GM12865 (cell line): ENCODE measurements at regions not wholly inside any gene's neighbourhood (a gene's known extent, or its start where the extent isn't known, plus 50 kb on each side); places are given as distances from the start of the nearest gene placed in this dataset.

ENCODE experiments used
- DNase-seq: peaks from one replicate; pipeline ENCODE4 v3.0.0; 2010; ENCODE audit warnings: low read depth
- H3K4me3 ChIP-seq: 2 replicates; pipeline ENCODE4 v1.5.1; 2011; ENCODE audit warnings: mild to moderate bottlenecking, low read depth, low read length, control low read depth
- CTCF ChIP-seq: IDR thresholded peaks from 2 replicates; pipeline ENCODE4 v1.5.1; 2011; ENCODE audit warnings: low read length, control low read depth, low read depth, inconsistent platforms; ENCODE audit not compliant: insufficient read depth; ENCODE audit errors: missing control alignments

GRCh38 chr4:1539859-1540600 lies 133.8 kb upstream of the NKX1-1 start:
- no peak for DNase-seq
- TF ChIP-seq CTCF = no peak
- H3K4me3 ChIP-seq = no peak overlapping the region

GRCh38 chr4:1538941-1539772 lies 132.9 kb upstream of the NKX1-1 start:
- no peak overlapping the region for H3K4me3 ChIP-seq

DNA sequence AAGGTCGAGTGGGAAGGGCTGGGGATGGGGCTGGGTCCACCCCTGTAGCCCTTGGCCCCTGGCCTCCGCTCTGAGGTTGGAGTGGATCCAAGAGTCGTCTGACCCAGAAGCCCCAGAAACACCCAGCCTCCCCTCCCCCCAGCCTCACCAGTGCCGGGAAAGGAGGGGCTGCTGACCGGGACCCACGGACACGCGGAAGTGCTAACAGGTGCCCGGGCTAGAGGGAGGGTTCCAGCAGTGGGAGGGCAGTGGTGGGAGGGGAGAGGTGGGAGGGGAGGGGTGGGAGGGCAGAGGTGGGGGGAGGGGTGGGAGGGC lies 131.8 kb upstream of the NKX1-1 start:
- no peak for DNase-seq
- no peak for TF ChIP-seq CTCF

More at GRCh38 chr4:1538941-1539772, 132.9 kb upstream of the NKX1-1 start:
- no peak for DNase-seq
- TF ChIP-seq CTCF = no peak

GRCh38 chr4:1537410-1538095 lies 131.3 kb upstream of the NKX1-1 start:
- H3K4me3 ChIP-seq = no peak overlapping the region
- no peak for TF ChIP-seq CTCF
- DNase-seq = no peak

More for the DNA sequence above, 131.8 kb upstream of the NKX1-1 start:
- no peak overlapping the region for H3K4me3 ChIP-seq

DNA sequence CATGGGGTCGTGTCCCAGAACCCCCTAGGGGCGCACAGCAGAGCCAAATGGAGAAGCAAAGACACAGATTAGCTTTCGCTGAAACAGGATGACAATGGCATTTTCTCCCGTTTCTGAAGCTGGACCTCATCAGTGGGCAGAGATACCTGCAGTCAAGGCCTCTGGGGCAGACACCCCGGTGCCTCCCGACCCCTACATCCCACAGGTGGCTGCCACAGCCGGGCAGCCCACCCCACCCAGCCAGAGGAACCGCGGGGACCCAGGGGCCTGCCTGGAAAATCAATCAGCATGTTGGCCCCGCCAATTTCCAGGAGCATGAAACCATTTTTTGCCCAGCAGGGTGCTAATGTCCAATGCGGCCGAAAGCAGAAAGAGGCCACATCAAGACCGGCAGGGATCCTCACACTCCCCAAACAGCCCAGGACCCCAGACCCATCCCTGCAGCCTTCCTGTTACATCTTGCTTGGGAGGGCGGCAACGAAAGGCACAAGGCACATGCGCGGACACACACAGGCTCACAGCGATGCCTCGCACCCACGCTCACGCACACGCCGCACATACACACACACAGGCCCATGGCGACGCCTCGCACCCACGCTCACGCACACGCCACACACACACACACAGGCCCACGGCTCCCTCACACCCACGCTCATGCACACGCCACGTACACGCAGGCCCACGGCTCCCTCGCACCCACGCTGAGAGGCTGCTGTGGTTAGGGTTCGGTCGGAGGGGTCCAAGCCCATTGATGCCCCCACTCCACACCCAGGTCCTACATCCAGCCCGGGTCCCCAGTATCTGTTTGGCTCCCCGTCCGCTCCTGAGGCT lies 130.6 kb upstream of the NKX1-1 start:
- DNase-seq = no peak
- no peak overlapping the region for H3K4me3 ChIP-seq

More for the DNA sequence above, 130.6 kb upstream of the NKX1-1 start:
- no peak for TF ChIP-seq CTCF
